ENCODE measurements at regions not wholly inside any gene's neighbourhood (a gene's known extent, or its start where the extent isn't known, plus 50 kb on each side); places are given as distances from the start of the nearest gene placed in this dataset.

GRCh38 chr2:223439786-223440185 lies 162.4 kb downstream of the SCG2 start:
- Histone ChIP-seq H3K4me2 (no peak overlapping the region), H3K9ac (no peak overlapping the region), H3K36me3 (ENCODE audit: insufficient read depth) (no peaks in the 10 kb centered on the region), H3K27ac (no peak overlapping the region), H3K4me3 (IDR thresholded peaks at IDR 0.05; ENCODE audit: insufficient read depth, low read depth, low read length) (no peak overlapping the region), H3K79me2 (ENCODE audit: insufficient read depth, low read depth) (no peaks in the 10 kb centered on the region), H2AFZ (ENCODE audit: low read depth) (no peak overlapping the region), H3K4me1 (ENCODE audit: low read depth, poor library complexity, severe bottlenecking) (no peaks in the 10 kb centered on the region), H3K27me3 (ENCODE audit: insufficient read depth, low read depth) (no peaks in the 10 kb centered on the region), H4K20me1 (ENCODE audit: insufficient read depth) (no peaks in the 10 kb centered on the region)
- no peak for TF ChIP-seq CTCF (conservative IDR thresholded peaks at IDR 0.05; ENCODE audit: low read depth, low read length)

- no peak overlapping the region for H3K4me2 ChIP-seq
- no peaks in the 10 kb centered on the region for H3K79me2 ChIP-seq (ENCODE audit: insufficient read depth, low read depth)
- H3K4me3 ChIP-seq (IDR thresholded peaks at IDR 0.05; ENCODE audit: insufficient read depth, low read depth, low read length): no peak overlapping the region
- H3K36me3 ChIP-seq (ENCODE audit: insufficient read depth): no peaks in the 10 kb centered on the region
- H3K9ac ChIP-seq: no peak overlapping the region
- H2AFZ ChIP-seq (ENCODE audit: low read depth): no peak overlapping the region
- H4K20me1 ChIP-seq (ENCODE audit: insufficient read depth): no peaks in the 10 kb centered on the region
- no peak for TF ChIP-seq CTCF (conservative IDR thresholded peaks at IDR 0.05; ENCODE audit: low read depth, low read length)
- no peak overlapping the region for H3K27ac ChIP-seq
- no peaks in the 10 kb centered on the region for H3K27me3 ChIP-seq (ENCODE audit: insufficient read depth, low read depth)
- H3K4me1 ChIP-seq (ENCODE audit: low read depth, poor library complexity, severe bottlenecking): no peaks in the 10 kb centered on the region
Observed at GRCh38 chr2:223442847-223443246, 159.3 kb downstream of the SCG2 start.

GRCh38 chr2:223450246-223450645 lies 151.9 kb downstream of the SCG2 start:
- no peak for TF ChIP-seq CTCF (conservative IDR thresholded peaks at IDR 0.05; ENCODE audit: low read depth, low read length)
- H4K20me1 ChIP-seq (ENCODE audit: insufficient read depth): no peaks in the 10 kb centered on the region

GRCh38 chr2:223457301-223457700 lies 144.9 kb downstream of the SCG2 start:
- Histone ChIP-seq H2AFZ (ENCODE audit: low read depth) (no peak overlapping the region), H3K9ac (no peak overlapping the region), H3K4me1 (ENCODE audit: low read depth, poor library complexity, severe bottlenecking) (no peaks in the 10 kb centered on the region), H3K27ac (no peak overlapping the region), H3K79me2 (ENCODE audit: insufficient read depth, low read depth) (no peaks in the 10 kb centered on the region), H4K20me1 (ENCODE audit: insufficient read depth) (no peaks in the 10 kb centered on the region), H3K36me3 (ENCODE audit: insufficient read depth) (no peaks in the 10 kb centered on the region), H3K4me2 (no peak overlapping the region), H3K27me3 (ENCODE audit: insufficient read depth, low read depth) (no peaks in the 10 kb centered on the region), H3K4me3 (IDR thresholded peaks at IDR 0.05; ENCODE audit: insufficient read depth, low read depth, low read length) (no peak overlapping the region)
- no peak for TF ChIP-seq CTCF (conservative IDR thresholded peaks at IDR 0.05; ENCODE audit: low read depth, low read length)

More at GRCh38 chr2:223450246-223450645, 151.9 kb downstream of the SCG2 start:
- Histone ChIP-seq H3K27ac (no peak overlapping the region), H2AFZ (ENCODE audit: low read depth) (no peak overlapping the region), H3K9ac (no peak overlapping the region), H3K27me3 (ENCODE audit: insufficient read depth, low read depth) (no peaks in the 10 kb centered on the region), H3K4me2 (no peak overlapping the region), H3K4me1 (ENCODE audit: low read depth, poor library complexity, severe bottlenecking) (no peaks in the 10 kb centered on the region), H3K79me2 (ENCODE audit: insufficient read depth, low read depth) (no peaks in the 10 kb centered on the region), H3K4me3 (IDR thresholded peaks at IDR 0.05; ENCODE audit: insufficient read depth, low read depth, low read length) (no peak overlapping the region), H3K36me3 (ENCODE audit: insufficient read depth) (no peaks in the 10 kb centered on the region)

All from KMS-11 (cell line).